Panc1 (cell line): ENCODE measurements at regions not wholly inside any gene's neighbourhood (a gene's known extent, or its start where the extent isn't known, plus 50 kb on each side); places are given as distances from the start of the nearest gene placed in this dataset.

ENCODE experiments used
- CTCF ChIP-seq: fragments of 450-650 bp; IDR thresholded peaks from 2 replicates; pipeline ENCODE4 v1.5.1; 2017; ENCODE audit warnings: mild to moderate bottlenecking
- POLR2AphosphoS5 ChIP-seq: IDR thresholded peaks from 2 replicates; pipeline ENCODE4 v1.6.1; 2012; ENCODE audit warnings: mild to moderate bottlenecking, low read depth, low read length, moderate library complexity
- REST ChIP-seq, 2 experiments: IDR thresholded peaks; 2 replicates each; pipeline ENCODE4 v1.6.1; 2011 to 2012; ENCODE audit warnings: low read depth in 2 of 2, control low read depth in 1 of 2, low read length in 1 of 2, mild to moderate bottlenecking in 1 of 2, moderate library complexity in 1 of 2; ENCODE audit not compliant: insufficient read depth in 1 of 2

- TF ChIP-seq REST (IDR thresholded peaks at IDR 0.05; ENCODE audit: insufficient read depth in 1 of 2, low read depth in 2 of 2, low read length in 1 of 2) (no peak), CTCF (no peak), POLR2AphosphoS5 (no peak)
Measured at GRCh38 chr7:94231305-94231704, 163.4 kb upstream of the COL1A2 start.
